Naive thymus-derived CD8-positive, alpha-beta T cell (primary cell): ENCODE measurements at regions not wholly inside any gene's neighbourhood (a gene's known extent, or its start where the extent isn't known, plus 50 kb on each side); places are given as distances from the start of the nearest gene placed in this dataset.
"Not testable (repeated sequence)": the region's sequence is repeated elsewhere in the genome, so short reads cannot be mapped to it uniquely, and the experiment has no call there.

Experiments
- ATAC-seq, 2 donors: fragments of 150-1000 bp; cut with Tn5 transposase in 1 of 2; sonication (Bioruptor Pico), chemical (Tn5 transposase) in 1 of 2; 1 replicate in 1 of 2; 2 replicates in 1 of 2; pipeline ENCODE4 v1.10.0; 2021; ENCODE audit warnings: mild to moderate bottlenecking in 2 of 2, moderate library complexity in 2 of 2
- POLR2A ChIA-PET: fragments of 350-600 bp; sonication (Branson Sonifier 250); formaldehyde crosslinking; loops from one replicate; lab custom pipeline; 2021; ENCODE audit warnings: antibody characterized with exemption; lab: Charles Lee
- DNase-seq, 10 donors: peaks; one replicate each; pipeline versions ENCODE4 v3.0.0 to v3.0.0-alpha.2; 2020 to 2022
- H3K27ac Mint-ChIP-seq, 10 donors: one replicate each; pipeline ENCODE4 v1.8.0; 2020 to 2022; ENCODE audit warnings: mild to moderate bottlenecking in 10 of 10, mixed read lengths in 10 of 10, moderate library complexity in 4 of 10, inconsistent platforms in 1 of 10
- H3K27me3 Mint-ChIP-seq, 5 donors: one replicate each; pipeline ENCODE4 v1.8.0; 2021 to 2022; ENCODE audit warnings: mixed read lengths in 5 of 5
- H3K36me3 Mint-ChIP-seq, 3 donors: one replicate each; pipeline ENCODE4 v1.8.0; 2020 to 2022; ENCODE audit warnings: mixed read lengths in 3 of 3, mild to moderate bottlenecking in 2 of 3, inconsistent platforms in 1 of 3
- H3K4me1 Mint-ChIP-seq, 4 donors: one replicate each; pipeline ENCODE4 v1.8.0; 2021 to 2022; ENCODE audit warnings: mixed read lengths in 4 of 4
- H3K4me3 Mint-ChIP-seq, 10 donors: one replicate each; pipeline ENCODE4 v1.8.0; 2020 to 2022; ENCODE audit warnings: mild to moderate bottlenecking in 10 of 10, mixed read lengths in 10 of 10, moderate library complexity in 6 of 10, inconsistent platforms in 1 of 10
- H3K9me3 Mint-ChIP-seq, 9 donors: one replicate each; pipeline ENCODE4 v1.8.0; 2020 to 2022; ENCODE audit warnings: mixed read lengths in 9 of 9, mild to moderate bottlenecking in 3 of 9, inconsistent platforms in 1 of 9, moderate library complexity in 1 of 9

GRCh38 chr12:18823461-18823860, 85.5 kb downstream of the CAPZA3 start:
- H3K4me3 Mint-ChIP-seq, result no peak overlapping the region
- peaks cover 0 to 4% (median 0%) of the 10 kb centered on the region in 5 donors for H3K27me3 Mint-ChIP-seq
- ATAC-seq (no peak), DNase-seq (no peak)
- POLR2A ChIA-PET, result no interaction called here
- no peak overlapping the region for H3K27ac Mint-ChIP-seq
- no peaks in the 10 kb centered on the region for H3K36me3 Mint-ChIP-seq
- peaks cover 0 to 7% (median 2%) of the 10 kb centered on the region in 9 donors for H3K9me3 Mint-ChIP-seq
- H3K4me1 Mint-ChIP-seq, result peaks cover 0 to 2% (median 0%) of the 10 kb centered on the region in 4 donors

DNA sequence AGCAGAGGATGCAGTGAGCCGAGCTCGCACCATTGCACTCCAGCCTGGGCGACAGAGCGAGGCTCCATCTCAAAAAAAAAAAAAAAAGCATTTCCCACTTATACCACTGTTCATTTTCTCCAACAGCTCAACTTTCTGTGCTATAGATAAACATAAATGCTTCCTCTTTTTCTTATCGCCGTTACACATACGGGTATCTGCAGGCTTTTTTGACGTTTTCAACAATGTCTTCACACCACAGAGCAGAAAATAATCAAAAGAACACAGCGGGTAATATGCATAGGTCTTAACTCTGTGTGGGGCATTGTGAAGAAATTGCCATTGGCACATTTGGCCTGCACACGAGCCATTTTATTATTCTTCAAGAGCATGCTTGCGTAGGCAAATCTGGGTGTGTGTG, 86.4 kb downstream of the CAPZA3 start:
- H3K27me3 Mint-ChIP-seq, result peaks cover 0 to under 1% (median 0%) of the 10 kb centered on the region in 5 donors

DNA sequence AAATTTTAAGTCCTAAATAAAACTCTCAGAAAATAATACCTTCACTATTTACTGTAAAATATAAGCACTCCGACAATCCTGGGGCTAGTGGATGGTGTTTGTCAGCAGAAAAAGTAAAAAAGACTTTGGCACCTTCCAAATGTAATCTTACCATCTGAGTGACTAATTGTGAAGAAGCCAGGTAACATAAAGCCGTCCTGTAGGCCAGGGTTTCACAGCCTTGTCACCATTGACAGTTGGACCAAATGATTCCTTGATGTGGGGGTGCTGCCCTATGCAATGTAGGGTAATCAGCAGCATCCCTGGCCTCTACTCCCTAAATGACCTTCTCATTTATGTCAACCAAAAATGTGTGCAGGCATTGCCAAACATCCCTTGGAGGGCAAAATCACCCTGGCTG, 87.2 kb downstream of the CAPZA3 start:
- peaks cover 4 to 20% (median 15%) of the 10 kb centered on the region in 9 donors for H3K9me3 Mint-ChIP-seq
- H3K36me3 Mint-ChIP-seq, result peaks cover 0 to 6% (median 0%) of the 10 kb centered on the region in 3 donors
- DNase-seq, result no peak
- no peak for ATAC-seq
- H3K4me1 Mint-ChIP-seq, result peaks cover 0 to 2% (median 0%) of the 10 kb centered on the region in 4 donors
- POLR2A ChIA-PET, result no interaction called here
- H3K4me3 Mint-ChIP-seq, result no peak overlapping the region
- H3K27me3 Mint-ChIP-seq, result no peaks in the 10 kb centered on the region
- H3K27ac Mint-ChIP-seq, result no peak overlapping the region

More for the DNA sequence above, 86.4 kb downstream of the CAPZA3 start:
- POLR2A ChIA-PET, result no interaction called here
- no peak for ATAC-seq
- peaks cover 4 to 15% (median 9%) of the 10 kb centered on the region in 9 donors for H3K9me3 Mint-ChIP-seq
- H3K27ac Mint-ChIP-seq, result no peak overlapping the region
- DNase-seq, result no peak
- H3K36me3 Mint-ChIP-seq, result peaks cover 0 to 3% (median 0%) of the 10 kb centered on the region in 3 donors
- H3K4me1 Mint-ChIP-seq, result peaks cover 0 to 2% (median 0%) of the 10 kb centered on the region in 4 donors
- H3K4me3 Mint-ChIP-seq, result no peak overlapping the region

DNA sequence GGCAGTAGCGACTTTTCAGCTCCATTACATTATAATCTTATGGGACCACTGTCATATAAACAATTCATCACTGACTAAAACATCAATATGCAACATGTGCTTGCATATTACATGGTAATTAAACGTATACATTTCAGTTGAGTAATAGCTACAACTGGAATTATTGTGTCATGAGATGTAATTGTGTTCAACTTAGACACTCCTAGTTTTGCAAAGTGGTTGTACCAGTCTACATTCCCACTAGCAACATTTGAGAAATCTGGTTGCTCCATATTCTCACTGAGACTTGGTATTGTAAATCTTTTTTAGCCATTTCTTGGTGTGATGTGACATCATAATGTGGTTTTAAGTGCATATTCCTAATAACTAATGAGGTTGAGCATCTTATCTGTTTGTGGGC, 90.0 kb downstream of the CAPZA3 start:
- H3K36me3 Mint-ChIP-seq, result peaks cover 0 to 6% (median 0%) of the 10 kb centered on the region in 3 donors
- H3K27ac Mint-ChIP-seq, result no peak overlapping the region
- H3K4me1 Mint-ChIP-seq, result peaks cover 0 to 2% (median 0%) of the 10 kb centered on the region in 4 donors
- DNase-seq (no peak), ATAC-seq (no peak)
- H3K27me3 Mint-ChIP-seq, result peaks cover 0 to 2% (median 0%) of the 10 kb centered on the region in 5 donors
- POLR2A ChIA-PET, result no interaction called here
- H3K9me3 Mint-ChIP-seq, result peaks cover 4 to 24% (median 18%) of the 10 kb centered on the region in 9 donors
- no peak overlapping the region for H3K4me3 Mint-ChIP-seq

DNA sequence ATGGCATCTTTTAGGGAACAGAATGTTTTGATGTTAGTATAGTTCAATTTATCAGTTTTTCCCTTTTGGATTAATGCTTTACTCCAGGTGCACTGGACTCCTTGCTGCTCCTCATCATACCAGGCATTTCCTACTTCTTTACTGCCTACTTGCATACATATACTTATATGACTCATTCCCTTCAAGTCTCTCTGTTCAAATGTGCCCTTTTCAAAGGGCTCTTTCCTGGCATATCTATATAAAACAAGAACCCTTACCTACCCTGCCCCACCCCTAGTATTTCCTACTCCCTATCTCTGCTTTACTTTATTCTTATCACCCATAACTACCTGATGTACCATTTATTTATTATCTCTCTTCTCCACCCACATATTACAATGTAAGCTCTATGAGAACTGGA, 90.6 kb downstream of the CAPZA3 start:
- Mint-ChIP-seq H3K27me3 (peaks cover 0 to 2% (median 0%) of the 10 kb centered on the region in 5 donors), H3K9me3 (peaks cover 4 to 25% (median 18%) of the 10 kb centered on the region in 9 donors), H3K4me3 (no peak overlapping the region), H3K27ac (no peak overlapping the region), H3K36me3 (peaks cover 0 to 6% (median 0%) of the 10 kb centered on the region in 3 donors), H3K4me1 (peaks cover 0 to 2% (median 0%) of the 10 kb centered on the region in 4 donors)
- no peak for ATAC-seq
- no peak for DNase-seq
- POLR2A ChIA-PET, result no interaction called here

DNA sequence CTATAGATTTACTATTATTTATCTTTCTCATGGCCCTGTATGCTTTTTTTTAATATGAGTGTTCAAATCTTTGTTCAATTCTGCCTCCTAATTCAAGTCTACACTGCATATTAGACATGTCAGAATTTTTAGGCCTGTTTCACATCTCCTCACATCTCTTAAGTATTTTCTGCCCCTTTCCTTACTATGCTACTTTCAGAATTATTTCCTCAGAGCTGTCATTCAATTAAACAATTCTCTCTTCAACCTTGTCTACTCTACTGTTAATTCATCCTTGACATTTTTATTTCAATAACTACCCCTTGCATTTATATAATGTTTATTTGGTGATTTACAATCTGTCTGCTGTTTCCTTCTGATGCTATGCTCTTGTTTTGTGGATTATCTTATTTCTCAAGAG, 91.1 kb downstream of the CAPZA3 start:
- Mint-ChIP-seq H3K36me3 (peaks cover 0 to 6% (median 0%) of the 10 kb centered on the region in 3 donors), H3K4me1 (peaks cover 0 to 2% (median 0%) of the 10 kb centered on the region in 4 donors), H3K9me3 (peaks cover 4 to 25% (median 18%) of the 10 kb centered on the region in 9 donors), H3K27me3 (peaks cover 0 to 2% (median 0%) of the 10 kb centered on the region in 5 donors), H3K4me3 (no peak overlapping the region), H3K27ac (no peak overlapping the region)
- ATAC-seq (no peak), DNase-seq (no peak)
- POLR2A ChIA-PET, result no interaction called here

- H3K27me3 Mint-ChIP-seq, ATAC-seq, DNase-seq, H3K27ac Mint-ChIP-seq, H3K4me1 Mint-ChIP-seq, H3K36me3 Mint-ChIP-seq, POLR2A ChIA-PET, H3K4me3 Mint-ChIP-seq: not testable (repeated sequence)
- peaks cover 4 to 25% (median 15%) of the 10 kb centered on the region in 9 donors for H3K9me3 Mint-ChIP-seq
These were observed 95.0 kb downstream of the CAPZA3 start for GRCh38 chr12:18832932-18833331.

- H3K4me1 Mint-ChIP-seq, result no peaks in the 10 kb centered on the region
- H3K27me3 Mint-ChIP-seq, result peaks cover 0 to 2% (median 0%) of the 10 kb centered on the region in 5 donors
- no peak overlapping the region for H3K4me3 Mint-ChIP-seq
- POLR2A ChIA-PET, result no interaction called here
- ATAC-seq, result no peak
- no peak for DNase-seq
- H3K36me3 Mint-ChIP-seq, result no peaks in the 10 kb centered on the region
- no peak overlapping the region for H3K27ac Mint-ChIP-seq
- H3K9me3 Mint-ChIP-seq, result peaks cover 0 to 34% (median 0%) of the 10 kb centered on the region in 9 donors
These were observed 99.1 kb downstream of the CAPZA3 start for GRCh38 chr12:18837025-18837424.

DNA sequence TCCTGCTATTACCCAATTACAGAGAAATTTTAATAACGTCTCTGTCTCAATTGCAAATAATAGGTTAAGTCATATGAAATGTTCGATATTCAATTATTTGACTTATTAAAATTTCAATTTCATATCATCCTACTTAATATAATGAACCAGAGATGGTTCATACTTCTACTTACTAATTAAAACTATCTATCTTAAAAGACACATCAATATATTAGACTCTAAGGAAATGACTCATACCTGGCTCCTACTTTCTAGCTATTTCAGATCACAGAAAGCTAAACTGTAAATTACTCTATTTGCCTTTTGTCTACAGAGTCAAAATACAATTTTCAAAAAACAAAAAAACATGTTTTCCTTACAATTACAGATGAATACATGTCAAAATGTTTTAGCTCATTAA, 99.6 kb downstream of the CAPZA3 start:
- no peak overlapping the region for H3K27ac Mint-ChIP-seq
- no peaks in the 10 kb centered on the region for H3K4me1 Mint-ChIP-seq
- H3K9me3 Mint-ChIP-seq, result peaks cover 0 to 37% (median 0%) of the 10 kb centered on the region in 9 donors
- ATAC-seq, result no peak
- peaks cover 0 to 2% (median 0%) of the 10 kb centered on the region in 5 donors for H3K27me3 Mint-ChIP-seq
- no peaks in the 10 kb centered on the region for H3K36me3 Mint-ChIP-seq
- POLR2A ChIA-PET, result no interaction called here
- H3K4me3 Mint-ChIP-seq, result no peak overlapping the region
- DNase-seq, result no peak

DNA sequence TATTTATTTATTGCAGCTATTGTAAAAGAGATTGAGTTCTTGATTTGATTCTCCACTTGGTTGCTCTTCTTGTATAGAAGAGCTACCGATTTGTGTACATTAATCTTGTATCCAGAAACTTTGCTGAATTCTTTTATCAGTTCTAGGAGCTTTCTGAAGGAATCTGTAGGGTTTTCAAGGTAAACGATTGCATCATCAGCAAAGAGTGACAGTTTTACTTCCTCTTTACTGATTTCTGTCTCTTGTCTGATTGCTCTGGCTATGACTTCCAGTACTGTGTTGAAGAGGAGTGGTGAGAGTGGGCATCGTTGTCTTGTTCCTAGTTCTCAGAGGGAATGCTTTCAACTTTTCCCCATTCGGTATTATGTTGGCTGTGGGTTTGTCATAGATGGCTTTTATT, 103.1 kb downstream of the CAPZA3 start:
- H3K4me3 Mint-ChIP-seq, H3K4me1 Mint-ChIP-seq, H3K27ac Mint-ChIP-seq, ATAC-seq, DNase-seq, H3K36me3 Mint-ChIP-seq, POLR2A ChIA-PET: not testable (repeated sequence)
- peaks cover 0 to 31% (median 0%) of the 10 kb centered on the region in 9 donors for H3K9me3 Mint-ChIP-seq
- peaks cover 0 to 10% (median 8%) of the 10 kb centered on the region in 5 donors for H3K27me3 Mint-ChIP-seq

DNA sequence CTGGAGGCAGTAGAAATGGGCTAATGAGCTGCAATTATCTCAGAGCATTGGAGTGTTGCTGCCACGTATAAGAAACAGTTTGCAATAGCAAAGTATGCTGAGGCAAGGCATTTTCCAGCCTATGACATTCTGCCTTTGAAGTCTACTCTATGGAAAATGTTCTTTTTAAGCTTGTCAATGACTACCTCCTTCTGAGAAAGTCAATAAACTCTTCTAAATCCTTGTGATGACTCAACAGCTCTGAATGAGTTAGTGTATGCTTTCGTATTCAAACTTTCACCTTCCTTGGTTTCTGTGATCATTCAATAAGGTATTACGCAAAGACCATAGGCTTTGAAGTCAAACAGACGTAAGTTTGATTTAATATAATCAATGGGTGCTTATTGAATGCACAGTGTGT, 111.2 kb downstream of the CAPZA3 start:
- no peak overlapping the region for H3K4me3 Mint-ChIP-seq
- H3K27me3 Mint-ChIP-seq, result peaks cover 2 to 15% (median 11%) of the 10 kb centered on the region in 5 donors
- H3K36me3 Mint-ChIP-seq, result no peaks in the 10 kb centered on the region
- DNase-seq (no peak), ATAC-seq (no peak)
- H3K9me3 Mint-ChIP-seq, result no peaks in the 10 kb centered on the region
- no peaks in the 10 kb centered on the region for H3K4me1 Mint-ChIP-seq
- POLR2A ChIA-PET, result no interaction called here
- H3K27ac Mint-ChIP-seq, result no peak overlapping the region

GRCh38 chr12:18849761-18850160, 111.8 kb downstream of the CAPZA3 start:
- Mint-ChIP-seq H3K27ac (no peak overlapping the region), H3K4me1 (no peaks in the 10 kb centered on the region), H3K4me3 (no peak overlapping the region), H3K9me3 (no peaks in the 10 kb centered on the region), H3K36me3 (no peaks in the 10 kb centered on the region), H3K27me3 (peaks cover 2 to 12% (median 11%) of the 10 kb centered on the region in 5 donors)
- DNase-seq (no peak), ATAC-seq (no peak)
- POLR2A ChIA-PET, result no interaction called here

GRCh38 chr12:18850752-18851151, 112.8 kb downstream of the CAPZA3 start:
- Mint-ChIP-seq H3K9me3 (no peaks in the 10 kb centered on the region), H3K27me3 (peaks cover 0 to 8% (median 4%) of the 10 kb centered on the region in 5 donors), H3K36me3 (no peaks in the 10 kb centered on the region), H3K4me1 (no peaks in the 10 kb centered on the region), H3K4me3 (no peak overlapping the region), H3K27ac (no peak overlapping the region)
- ATAC-seq (no peak), DNase-seq (no peak)
- POLR2A ChIA-PET, result no interaction called here

GRCh38 chr12:18851271-18851670, 113.4 kb downstream of the CAPZA3 start:
- POLR2A ChIA-PET, result no interaction called here
- H3K4me3 Mint-ChIP-seq, result no peak overlapping the region
- ATAC-seq (no peak), DNase-seq (no peak)
- H3K27ac Mint-ChIP-seq, result no peak overlapping the region
- no peaks in the 10 kb centered on the region for H3K9me3 Mint-ChIP-seq
- no peaks in the 10 kb centered on the region for H3K36me3 Mint-ChIP-seq
- peaks cover 0 to 7% (median 2%) of the 10 kb centered on the region in 5 donors for H3K27me3 Mint-ChIP-seq
- no peaks in the 10 kb centered on the region for H3K4me1 Mint-ChIP-seq
